HG03175 (cell line): ENCODE measurements at regions not wholly inside any gene's neighbourhood (a gene's known extent, or its start where the extent isn't known, plus 50 kb on each side); places are given as distances from the start of the nearest gene placed in this dataset.

Experiments used
- ATAC-seq: cut with Tn5 transposase; IDR thresholded peaks from one replicate; pipeline ENCODE4 v1.9.1; 2021; ENCODE audit warnings: mild to moderate bottlenecking, moderate library complexity; ENCODE audit not compliant: unreplicated experiment

DNA sequence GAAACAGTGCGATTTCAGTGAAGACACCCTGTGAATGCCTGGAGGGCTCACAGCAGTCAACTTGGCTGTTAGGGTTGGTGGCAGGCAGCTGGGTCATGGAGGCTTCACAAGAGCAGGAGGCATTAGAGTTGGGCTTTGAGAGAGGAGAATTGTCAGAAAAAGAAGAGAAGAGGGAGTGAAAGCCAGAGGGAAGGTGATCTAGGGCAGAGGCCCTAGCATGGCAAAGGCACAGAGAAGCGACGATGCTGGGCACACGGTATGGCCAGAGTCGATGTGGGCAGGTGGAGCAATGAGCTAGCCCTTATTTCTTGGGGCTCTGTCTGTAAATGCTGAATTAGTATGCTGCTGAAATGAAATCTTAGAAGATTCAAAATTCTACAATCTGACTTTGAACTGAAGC, 52.6 kb upstream of the OLFM4 start:
- no peak for ATAC-seq

DNA sequence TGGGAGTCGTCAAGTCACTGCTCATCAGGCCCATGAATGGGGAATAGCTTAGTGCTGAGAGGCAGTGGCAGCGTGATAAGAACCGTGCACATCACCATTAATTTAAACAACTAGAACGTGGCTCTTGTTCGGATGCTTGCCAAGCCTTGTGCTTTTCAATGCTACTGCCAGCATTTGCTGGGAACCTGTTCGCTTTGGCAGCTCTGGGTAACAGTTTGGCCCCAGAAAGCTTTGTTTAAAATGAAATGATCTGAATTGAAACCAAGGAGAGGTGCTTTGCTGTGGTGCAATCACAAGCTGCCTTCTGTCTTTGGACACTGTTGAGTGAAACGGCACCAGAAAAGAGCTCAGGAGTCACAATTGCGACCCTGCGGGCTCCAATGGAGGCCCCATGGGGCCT, 53.5 kb upstream of the OLFM4 start:
- ATAC-seq = no peak

DNA sequence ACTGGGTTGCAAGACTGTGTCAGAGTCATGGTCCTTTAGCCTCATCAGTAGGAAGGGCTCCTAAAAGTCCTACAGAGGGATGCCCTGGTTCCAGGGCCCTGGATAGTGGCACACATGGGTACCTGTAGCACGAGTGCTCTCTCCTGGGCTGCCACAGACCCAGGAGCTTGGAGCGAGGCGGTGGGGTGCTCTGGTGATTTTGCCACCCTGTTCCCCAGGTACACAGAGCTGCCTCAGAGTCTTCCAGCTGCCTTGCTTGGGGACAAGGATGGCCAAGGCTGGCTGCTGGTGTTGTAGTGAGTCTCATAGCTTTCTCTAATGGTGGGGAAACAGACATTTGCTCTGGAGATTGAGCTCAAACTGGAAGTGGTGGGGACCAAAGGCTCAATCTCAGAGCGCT, 53.9 kb upstream of the OLFM4 start:
- no peak for ATAC-seq

DNA sequence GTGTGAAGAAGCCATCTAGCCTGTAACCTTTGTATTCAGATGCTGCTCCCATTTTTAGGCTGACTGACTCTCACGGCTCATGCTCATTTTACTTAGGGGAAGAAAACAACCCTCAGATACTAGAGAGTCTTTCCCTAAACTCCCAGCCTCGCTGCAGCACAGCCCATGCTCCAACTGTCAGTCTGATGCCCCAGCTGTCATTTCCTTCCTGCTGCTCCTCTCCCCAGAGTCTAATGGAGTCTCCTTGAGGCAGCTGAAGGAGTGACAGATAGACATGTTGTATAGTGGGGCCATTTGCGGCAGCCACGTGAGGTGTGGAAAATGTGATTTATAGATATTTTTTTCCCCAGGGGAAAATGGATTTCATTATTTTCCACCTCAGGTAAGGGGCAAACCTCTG, 59.2 kb upstream of the OLFM4 start:
- ATAC-seq = no peak

DNA sequence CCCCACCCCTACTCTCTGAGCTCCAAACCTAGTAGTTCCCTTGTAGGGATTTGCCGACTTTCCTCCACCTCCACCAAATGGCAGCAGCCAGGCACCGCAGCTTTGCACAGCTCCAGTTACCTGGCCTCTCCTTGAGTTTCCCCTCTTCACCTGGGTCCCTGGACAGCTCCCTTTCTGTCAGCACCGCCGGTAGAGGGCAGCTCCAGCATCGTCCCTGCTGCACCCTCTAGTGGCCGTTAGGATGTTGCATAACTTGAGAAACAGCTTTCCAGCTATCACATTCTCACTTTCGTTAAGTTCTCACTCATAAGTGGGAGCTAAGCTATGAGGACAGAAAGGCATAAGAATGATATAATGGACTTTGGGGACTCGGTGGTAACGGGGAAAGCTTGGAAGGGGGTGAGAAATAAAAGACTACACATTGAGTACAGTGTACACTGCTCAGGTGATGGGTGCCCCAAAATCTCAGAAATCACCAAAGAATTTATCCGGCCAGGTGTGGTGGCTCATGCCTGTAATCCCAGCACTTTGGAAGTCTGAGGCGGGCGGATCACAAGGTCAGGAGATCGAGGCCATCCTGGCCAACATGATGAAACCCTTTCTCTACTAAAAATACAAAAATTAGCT, 60.4 kb upstream of the OLFM4 start:
- ATAC-seq = peak; percentile 98

DNA sequence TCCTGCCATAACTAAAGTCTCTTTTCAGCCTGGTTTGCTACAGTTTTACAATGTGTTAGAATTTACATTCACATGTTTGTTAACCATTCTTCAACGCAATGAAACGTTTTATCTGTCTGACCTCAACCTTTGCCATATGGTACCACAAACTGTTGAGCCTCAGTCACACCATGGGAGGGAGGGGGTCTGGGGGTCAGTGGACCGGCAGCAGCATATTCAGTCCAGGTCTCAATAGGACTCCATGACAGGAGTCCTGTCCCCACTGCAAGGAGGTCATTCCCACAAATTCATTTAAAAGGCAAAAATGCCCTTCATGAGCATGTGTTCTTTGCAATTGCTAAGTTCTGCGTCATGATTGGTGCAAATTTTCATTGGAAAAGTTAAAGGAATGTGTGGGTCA, 66.6 kb upstream of the OLFM4 start:
- no peak for ATAC-seq

DNA sequence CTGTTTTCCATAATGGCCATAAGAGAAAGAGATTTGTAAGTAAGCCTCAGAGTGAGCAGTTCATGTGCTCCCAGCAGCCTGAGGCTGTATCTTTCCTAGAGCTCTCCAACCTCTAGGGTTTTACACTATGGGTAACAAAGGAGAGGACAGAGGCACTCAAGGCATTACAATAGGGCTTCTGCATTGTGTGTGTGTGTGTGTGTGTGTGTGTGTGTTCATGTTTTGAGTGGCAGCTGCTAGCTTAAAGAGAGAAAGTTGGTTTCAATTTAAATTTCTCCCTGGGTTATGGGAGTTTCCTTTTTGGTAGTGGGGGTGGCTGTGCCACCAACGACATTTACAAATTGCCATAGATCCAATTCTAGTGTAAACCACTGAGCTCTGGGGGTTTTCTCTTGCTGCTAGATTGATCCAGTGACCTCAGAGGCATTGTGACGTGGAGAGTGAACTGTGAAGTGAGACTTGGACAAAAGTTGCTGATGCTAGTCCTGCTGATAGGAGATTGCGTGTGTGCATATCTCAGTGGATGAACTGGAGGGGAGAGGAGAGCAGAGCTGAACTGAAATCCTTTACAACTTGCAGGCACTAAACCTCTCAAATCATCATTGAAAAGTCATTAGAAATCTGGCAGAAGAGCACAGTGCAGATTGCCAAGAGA, 67.2 kb upstream of the OLFM4 start:
- no peak for ATAC-seq

DNA sequence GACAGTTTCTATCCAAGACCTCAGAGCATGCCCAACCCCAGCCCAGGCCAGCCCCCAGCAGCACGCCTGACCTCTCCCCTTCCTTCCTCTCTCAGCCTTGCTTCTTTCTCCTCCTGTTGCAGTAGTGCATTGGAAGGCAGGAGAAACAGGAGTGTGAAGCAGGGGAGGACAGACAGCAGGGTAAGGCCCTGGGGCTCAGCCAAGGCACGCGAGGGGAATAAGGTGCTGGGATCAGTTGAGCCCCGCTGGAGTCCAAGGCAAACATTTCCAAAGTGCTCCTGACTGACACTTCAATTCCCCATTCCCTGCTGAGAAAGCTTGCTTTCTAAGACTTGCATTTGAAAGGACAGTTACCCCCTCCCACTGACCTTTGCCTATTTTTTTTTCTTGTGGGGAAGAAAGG, 73.1 kb upstream of the OLFM4 start:
- no peak for ATAC-seq

DNA sequence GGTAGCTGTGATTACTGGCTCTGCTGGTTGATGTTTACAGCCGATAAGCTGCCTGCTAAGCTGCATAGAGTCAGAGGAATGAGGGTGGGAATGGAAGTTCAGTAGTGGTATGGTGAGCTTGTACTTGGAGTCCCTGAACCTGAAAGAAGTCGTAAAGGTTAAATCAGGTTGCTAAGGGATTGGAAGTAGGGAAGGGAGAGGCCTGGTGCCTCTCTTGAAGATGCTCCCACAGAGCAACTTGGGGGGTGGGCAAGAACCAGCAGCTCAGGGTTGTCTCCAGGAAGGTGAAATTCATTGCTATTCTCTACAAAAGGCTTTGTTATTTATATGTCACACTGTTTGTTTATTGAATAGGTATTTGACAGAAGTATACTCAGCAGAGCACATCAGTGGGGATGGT, 73.8 kb upstream of the OLFM4 start:
- ATAC-seq = no peak

DNA sequence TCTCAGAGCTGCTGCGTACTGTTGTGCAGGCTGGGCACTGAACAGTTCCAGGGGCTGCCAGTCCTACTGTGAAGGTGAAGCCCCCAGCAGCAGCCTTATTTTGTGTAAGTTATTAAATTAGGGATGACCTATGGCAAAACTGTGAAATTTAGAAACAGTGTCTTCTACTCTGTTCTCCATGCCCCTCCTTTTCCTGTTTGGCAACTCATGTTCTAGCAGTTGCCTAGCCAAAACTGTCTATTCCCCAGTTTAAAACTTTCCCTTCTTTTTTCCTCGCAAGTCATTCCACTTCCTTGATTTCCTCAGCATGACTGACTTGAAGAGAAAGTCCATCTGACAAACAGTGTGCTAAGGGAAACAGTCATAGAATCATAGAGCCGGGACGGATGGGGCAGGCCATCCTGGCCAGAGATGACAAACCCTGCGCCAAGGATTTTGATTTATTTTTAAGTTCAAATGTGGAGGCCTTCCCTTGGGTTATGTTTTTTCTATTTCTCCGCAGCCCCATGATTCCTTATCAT, 78.1 kb upstream of the OLFM4 start:
- no peak for ATAC-seq

DNA sequence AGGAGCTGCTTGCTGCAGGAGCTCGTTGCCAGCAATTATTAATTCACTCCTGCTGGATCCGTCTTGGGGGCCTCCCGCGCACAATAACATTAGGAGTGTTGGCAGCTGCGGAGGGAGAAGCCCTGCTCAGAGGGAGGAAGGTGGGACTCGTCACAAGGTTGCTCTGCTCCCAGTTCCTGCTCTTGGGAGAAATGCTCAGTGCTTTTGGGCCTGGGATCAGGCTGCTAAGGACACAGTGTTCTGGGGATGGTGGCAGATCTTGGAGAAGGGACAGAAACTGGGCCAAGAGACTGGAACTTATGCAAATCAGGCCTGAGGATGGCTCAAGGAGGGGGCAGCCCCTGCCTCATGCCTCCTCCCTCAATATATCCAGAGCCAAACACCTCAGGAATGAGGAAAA, 78.9 kb upstream of the OLFM4 start:
- no peak for ATAC-seq

DNA sequence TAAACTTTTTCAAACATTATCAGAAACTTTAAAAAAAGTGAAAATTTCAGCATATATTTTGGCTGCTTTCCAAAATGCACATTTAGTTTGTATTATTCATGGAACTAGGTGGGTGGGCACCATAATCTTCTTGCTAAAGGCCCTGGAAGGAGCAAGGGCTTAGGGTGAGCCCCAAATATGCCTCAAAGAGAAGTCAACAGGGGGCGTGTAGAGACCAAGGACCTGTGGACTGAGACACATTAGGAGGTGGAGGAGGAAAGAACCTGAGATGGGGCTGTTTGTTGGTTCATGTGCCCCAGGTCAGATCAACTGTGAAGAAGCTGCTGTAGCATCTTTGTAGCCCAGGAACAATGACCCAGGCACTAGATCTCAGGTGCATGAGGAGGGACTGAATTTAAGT, 79.6 kb upstream of the OLFM4 start:
- ATAC-seq = no peak

DNA sequence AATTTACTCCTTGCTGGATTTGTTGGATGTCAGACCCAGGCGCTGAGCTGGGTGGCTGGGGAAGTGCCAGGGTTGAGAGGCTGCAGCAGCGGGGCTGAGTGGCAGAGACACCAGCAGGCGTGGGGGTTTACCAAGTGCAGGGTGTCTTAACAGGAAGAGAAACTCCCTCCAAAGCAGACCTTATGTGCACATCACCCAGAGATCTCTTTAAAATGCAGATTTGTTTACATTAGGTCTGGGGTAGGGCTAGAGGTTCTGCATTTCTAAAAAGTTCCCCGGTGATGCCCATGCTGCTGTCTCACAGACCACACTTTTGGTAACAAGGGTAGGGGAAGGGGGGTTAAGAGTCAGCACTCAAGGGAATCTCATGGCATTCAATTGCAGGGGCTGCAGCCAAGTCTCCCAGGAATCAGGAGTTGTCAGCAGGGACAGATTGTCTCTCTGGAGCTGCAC, 80.7 kb upstream of the OLFM4 start:
- no peak for ATAC-seq

DNA sequence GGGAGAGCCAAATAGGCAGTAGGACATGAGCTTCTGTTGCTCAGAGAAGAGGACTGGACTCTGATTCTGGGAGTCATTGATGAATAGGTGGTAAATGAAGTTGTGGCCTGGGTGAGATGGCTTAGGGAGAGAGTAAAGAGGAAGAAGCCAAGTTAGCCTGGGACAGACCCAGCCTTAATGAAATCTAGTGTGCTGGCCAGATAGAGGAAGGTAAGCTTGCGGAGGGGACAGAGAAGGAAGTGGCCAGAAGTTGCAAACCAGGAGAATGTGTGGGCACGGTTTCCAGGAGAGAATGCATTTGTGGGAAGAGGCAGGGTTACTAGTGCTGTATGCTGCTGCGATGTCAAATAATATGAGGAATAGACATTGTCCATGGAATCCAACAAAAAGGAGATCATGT, 83.3 kb upstream of the OLFM4 start:
- ATAC-seq = no peak

DNA sequence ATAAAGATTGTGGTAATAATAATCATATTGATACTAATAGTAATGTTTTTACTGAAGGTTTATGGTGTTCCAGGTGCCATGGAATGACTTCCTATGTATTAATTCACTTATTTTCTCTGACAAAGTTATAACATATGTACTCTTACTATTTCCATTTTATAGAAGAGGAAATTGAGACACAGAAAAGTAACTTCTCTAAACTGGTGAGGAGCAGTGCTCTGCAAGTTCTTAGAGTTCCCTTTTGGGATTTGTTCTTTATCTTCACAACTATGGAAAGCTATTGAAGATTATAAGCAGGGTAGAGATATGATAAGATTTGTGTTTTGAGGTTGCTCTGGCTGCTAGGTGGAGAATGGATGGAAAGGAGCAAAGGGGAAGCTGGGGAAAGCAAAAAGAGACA, 83.9 kb upstream of the OLFM4 start:
- no peak for ATAC-seq

DNA sequence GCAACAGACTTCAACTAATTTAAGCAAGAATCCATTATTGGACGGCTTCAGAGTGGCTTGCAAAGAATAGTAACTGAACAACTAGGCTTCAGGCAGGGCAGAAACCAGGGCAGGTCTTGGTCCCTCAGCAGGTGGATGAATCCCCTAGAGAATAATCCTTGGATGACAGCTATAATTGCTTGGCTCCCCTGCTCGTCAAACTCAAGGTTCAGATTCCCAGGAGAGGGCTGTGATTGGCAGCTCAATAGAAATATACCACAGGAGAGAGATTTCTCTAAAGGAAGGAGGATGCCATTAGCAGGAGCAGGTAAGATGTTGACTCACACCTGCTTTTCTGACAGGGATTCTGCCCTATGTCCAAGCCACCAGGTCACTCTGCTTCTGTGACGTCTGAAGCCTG, 89.6 kb upstream of the PCDH8 start:
- no peak for ATAC-seq

DNA sequence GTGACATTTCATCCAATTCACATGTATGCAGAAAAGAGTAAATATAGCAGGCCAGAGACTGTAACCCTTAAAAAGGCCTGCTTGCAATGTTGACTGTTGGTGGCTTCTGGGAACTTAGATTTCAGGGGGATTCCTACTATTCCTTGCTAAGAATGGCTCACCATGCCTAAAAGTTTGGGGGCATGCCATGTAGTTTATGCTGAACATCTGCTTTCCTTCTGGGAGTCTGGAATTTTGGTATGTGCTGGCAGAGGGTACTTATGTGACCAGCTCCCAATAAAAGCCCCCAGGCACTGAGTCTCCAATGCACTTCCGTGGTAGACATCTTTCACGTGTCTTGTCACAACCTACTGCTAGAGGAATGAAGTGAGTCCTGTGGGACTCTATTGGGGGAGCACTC, 88.4 kb upstream of the PCDH8 start:
- ATAC-seq = no peak

DNA sequence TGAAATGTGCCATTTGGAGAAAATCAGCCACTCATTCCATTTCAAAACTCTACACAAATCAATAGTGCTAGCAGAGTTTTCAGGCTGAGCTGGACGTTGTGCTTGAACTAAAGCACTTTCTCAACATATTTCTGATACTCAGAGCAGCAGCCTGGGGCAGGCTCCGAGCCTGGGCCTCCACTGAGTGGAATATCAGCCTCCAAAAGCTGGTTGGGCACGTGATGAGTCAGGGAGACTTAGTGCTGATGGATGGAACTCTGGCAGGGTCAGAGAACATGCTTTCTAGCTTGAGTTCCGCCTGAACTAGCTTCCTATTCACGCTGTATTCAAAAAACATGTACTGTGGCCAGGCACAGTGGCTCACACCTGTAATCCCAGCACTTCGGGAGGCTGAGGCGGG, 85.8 kb upstream of the PCDH8 start:
- ATAC-seq = no peak

DNA sequence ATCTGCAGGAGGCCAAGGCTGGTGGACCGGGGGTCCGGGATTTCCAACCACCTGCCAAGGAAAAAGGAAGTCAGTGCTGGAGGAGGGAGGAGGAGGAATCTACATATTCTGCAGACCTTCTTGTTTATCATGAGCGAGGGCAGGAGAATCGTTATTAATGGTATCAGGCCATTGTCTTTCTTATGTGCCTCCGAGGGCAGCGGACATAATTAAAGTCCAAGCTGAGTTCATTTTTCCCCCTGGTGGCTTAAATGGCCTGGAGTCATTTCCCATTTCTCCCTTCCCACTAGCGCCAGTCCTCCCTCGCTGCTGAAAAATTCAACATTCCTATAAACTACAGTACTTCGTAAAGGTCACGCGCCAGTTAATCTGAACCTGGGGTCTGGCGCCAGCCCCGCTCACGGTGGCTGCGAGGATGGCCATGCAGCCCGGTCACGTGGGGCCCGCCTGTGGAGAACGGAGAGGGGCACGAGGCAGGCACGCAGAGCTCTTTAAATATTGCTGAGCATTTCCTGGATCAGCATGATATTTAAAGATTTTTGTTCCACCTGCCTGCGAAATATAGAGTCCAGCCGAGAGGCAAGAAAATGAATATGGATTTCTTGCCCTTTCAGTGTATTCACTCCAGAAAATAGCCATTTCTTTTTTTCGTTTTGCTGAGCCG, 85.2 kb upstream of the PCDH8 start:
- ATAC-seq = no peak

DNA sequence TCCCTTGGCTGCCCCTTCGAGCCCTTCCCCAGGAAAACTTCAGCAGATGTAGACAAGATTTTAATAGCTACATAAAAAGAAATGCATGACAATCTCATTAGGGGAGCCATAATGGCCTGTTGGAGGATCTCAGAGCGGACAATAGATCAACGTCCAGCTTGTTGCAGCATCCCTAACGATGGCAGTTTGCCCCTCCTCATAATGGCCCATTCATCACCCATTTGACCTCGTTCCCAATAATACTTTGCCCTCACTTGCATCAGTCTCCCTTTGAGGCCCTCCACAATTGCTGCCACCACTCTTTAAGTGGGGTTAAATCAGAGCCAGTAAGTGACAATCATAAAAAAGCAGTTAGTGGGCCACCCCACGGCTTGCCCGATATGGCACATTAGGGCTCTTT, 84.7 kb upstream of the PCDH8 start:
- no peak for ATAC-seq

DNA sequence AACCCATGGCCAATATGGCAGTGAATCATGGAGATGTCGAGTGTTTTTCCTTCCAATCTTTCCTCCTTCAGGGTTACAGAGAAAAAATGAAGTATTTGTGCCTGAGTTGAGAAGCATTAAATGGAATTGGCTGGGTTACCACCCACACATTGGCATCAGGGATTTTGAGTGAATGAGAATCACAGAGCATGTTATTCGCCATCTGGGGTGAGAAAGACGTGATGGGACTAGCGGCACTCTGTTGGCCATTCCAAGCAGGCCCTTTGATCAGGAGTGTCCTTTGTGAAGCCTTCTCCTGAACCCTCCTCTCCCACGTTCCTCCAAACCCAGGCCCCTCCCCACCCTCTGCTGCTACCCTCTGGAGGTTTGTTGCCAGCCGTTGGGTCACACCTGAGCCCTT, 84.2 kb upstream of the PCDH8 start:
- no peak for ATAC-seq
